NCI-H226 (cell line): ENCODE measurements at regions not wholly inside any gene's neighbourhood (a gene's known extent, or its start where the extent isn't known, plus 50 kb on each side); places are given as distances from the start of the nearest gene placed in this dataset.
"Not testable (repeated sequence)": the region's sequence is repeated elsewhere in the genome, so short reads cannot be mapped to it uniquely, and the experiment has no call there.

Experiments
- DNase-seq: peaks from one replicate; pipeline ENCODE4 v3.0.0-alpha.2; 2015

DNA sequence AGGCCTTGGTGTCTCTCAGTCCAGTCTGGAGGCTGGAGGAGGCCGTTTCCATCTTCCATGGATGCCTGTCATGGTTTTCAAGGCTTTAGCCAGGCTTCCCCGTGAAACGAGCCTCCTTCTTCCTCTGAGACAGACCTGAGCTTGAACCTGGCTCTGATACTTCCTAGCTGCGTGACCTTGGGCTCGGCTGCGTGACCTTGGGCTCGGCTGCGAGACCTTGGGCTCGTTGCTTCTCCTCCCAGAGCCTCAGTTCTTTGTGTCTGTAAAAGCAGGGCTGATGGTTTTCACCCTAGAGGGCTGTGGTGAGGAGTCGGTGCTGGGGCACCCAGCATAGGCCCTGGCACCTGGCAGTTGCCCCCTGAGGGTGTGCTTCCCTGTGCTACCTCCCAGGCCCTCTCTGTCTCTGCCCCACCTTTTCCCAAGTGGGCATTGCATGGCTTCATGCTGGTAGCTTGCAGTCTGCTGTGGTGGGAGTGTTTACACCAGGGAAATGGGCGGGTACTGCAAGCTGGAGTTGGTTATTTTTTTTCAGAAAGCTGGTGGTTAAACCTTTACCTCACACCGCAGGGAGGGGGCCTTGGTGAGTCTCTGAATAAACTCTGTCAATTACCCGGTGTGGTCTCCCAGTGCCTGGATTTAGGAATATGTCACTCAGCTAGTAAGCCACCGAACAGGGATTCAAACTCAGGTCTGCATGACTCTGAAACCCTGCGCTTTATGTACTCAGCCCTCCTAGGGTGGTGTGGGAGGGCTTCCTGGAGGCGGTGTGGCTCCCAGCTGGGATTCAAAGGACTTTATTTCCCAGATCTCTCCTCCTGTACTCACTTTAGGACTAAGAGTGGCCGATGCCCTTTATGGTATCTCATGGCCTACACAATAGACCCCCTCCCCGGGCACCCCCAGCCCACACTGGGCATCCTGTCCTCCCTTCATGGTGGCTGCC lies 129.0 kb upstream of the CIBAR2 start:
- DNase-seq = no peak

DNA sequence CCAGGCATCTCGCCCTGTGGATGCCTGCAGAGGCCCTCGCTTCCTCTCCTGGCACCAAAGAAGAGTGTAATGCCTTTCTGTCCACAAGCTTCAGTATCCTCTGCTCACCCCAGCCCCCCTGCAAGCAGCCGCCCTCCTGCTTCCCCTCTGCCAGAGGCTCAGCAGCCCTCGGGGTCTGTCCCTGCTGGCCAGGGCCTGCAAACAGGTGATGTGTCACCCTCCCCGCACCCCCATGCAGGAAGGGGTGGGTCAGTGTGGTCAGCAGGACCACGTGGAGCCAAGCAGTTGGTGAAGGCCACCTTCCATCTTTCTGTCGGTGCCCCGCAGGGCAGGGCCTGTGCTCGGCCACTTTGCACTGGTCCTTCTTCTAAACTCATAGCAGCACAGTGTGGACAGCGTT lies 129.9 kb upstream of the CIBAR2 start:
- no peak for DNase-seq

DNA sequence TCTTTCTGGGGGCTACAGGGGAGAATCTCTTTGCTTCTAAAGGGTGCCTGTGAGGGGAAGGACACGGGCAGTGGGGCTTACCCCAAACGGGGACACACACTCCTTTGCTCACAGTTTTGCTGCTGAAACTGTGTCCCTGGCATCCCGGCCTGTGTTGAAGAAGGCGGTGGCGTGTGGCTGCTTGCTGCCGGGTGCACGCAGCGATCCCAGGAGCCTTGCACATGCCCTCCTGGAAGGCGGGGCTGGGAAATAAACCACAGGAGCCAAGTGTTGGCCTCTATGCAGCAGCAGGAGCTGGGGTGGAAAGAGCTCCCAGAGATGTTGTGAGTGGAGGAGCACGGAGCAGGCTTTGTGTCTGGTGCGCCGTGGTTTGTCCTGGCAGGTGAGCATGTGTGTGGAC lies 131.0 kb upstream of the CIBAR2 start:
- no peak for DNase-seq

DNA sequence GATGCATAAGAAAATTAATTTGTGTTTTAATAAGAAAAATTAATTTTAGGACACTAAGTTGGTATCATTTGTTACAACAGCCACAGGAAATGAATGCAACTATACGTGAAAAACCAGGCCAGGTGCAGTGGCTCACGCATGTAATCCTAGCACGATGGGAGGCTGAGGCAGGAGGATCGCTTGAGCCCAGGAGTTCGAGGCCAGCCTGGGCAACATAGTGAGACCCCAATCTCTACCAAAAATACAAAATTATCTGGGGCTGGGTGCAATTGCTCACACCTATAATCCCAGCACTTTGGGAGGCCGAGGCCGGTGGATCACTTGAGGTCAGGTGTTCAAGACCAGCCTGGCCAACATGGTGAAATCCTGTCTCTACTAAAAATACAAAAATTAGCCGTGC lies 132.2 kb upstream of the CIBAR2 start:
- DNase-seq = not testable (repeated sequence)

DNA sequence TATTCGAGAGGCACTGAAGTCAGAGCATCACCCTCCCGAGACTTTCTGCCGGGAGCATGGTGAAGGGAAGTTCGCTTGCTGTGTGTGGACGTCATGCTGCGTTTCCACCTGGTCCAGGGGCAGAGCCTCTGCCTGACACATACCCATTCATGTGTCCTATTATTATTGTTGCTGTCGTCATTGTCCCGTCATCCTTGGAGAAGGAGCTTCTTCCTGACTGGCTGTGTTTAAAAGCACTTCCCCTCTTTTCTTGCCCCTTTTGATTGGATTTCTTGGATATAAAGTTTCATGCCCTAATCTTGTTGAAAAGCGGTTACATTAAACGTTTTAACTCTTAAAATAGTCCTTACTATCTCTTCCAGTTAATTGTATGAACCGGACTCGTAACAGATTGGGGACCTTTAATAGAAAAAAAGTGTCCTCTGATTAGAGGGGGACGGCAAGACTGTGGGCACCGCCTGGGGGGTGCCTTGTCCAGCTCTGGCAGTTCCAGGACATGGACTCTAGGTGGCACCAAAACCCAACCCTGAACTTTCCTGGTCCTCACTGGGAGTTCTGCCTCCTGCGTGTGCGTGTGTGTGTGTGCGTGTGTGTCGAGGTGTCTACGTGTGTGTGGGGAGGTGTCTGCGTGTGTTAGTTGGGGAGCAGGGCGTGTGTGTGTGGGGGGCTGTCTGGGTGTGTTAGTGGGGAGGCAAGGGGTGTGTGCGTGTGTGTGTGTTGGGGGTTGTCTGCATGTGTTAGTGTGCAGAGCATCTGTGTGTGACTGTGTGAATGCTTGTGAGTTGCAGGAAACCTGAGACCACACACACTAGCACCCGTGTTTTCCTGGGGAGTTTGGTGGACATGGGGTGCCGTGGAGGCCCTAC lies 133.3 kb upstream of the CIBAR2 start:
- DNase-seq = peak; percentile 62

DNA sequence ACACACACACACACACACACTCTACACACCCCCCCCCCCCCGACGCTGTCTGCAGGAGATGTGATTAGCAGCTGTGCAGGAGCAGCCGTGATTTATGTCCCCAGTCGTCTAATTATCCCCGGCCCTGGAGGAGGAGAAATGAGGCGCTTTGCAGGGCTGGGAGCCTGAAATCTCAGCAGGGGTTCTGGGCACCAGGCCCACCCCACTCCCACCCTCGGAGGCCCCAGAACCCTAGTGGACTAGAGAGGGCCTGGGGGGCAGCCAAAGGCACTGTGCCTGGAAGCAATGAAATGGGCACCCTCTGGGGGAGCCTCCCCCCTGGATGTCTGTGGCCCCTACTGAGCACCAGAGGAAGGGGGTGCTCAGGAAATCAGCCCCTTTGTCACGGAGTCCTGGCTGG lies 134.2 kb upstream of the CIBAR2 start:
- no peak for DNase-seq

DNA sequence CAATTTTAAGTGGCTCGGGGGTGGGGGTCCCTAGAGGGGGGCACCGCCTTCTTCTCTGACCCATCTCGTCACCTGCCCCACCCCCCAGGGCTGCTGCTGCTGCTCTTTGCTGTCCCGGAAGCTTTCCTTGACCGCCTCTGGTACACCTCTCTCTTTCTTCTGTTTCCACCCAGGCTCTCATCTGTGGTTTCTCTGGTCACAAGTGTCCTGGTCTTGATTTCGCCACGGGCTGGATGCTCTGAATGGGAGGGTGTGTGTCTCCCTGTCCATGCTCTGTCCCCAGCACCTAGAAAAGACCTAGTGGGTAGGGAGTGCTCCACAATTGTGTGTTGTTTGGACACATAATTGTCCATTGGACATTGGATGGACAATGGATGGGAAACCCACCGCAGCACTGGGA lies 134.7 kb upstream of the CIBAR2 start:
- DNase-seq = no peak

DNA sequence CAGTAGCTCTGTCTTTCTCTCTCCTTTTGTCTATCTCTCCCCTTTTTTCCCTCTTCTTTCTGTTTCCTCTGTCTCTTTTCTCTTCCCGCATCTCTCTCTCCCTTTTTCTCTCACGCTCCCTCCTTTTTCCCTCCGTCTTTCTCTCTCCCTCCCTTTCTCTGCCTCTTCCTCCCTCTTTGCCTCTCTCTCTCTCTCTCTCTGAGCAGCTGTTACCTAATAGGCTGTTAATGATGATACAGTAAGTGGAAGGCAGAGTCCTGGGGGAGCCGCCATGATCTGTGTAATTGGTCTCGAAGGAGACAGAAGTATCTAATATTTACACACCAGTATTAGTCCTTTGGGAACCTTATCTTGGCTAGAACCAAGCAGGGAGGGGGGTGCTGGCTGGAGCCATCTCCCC lies 136.1 kb upstream of the CIBAR2 start:
- DNase-seq = no peak

DNA sequence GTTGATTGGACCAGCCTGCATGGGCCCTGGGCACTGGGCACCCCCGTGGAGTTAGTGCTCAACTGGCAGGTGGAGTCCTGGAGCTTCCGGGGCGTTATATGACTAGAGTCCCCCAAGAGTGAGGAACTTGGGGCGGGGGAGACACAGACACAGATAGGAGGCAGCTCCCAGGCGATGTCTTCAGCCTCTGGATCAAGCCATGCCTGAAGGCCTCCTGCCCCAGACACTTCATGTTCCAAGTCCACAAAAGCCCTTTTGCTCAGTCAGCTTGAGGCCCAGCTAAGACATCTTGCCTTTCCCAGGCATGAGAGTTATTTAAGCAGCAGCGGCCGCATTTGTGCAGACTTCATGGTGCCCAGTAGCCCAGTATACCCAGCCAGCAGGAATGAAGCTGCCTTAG lies 136.6 kb upstream of the CIBAR2 start:
- no peak for DNase-seq

DNA sequence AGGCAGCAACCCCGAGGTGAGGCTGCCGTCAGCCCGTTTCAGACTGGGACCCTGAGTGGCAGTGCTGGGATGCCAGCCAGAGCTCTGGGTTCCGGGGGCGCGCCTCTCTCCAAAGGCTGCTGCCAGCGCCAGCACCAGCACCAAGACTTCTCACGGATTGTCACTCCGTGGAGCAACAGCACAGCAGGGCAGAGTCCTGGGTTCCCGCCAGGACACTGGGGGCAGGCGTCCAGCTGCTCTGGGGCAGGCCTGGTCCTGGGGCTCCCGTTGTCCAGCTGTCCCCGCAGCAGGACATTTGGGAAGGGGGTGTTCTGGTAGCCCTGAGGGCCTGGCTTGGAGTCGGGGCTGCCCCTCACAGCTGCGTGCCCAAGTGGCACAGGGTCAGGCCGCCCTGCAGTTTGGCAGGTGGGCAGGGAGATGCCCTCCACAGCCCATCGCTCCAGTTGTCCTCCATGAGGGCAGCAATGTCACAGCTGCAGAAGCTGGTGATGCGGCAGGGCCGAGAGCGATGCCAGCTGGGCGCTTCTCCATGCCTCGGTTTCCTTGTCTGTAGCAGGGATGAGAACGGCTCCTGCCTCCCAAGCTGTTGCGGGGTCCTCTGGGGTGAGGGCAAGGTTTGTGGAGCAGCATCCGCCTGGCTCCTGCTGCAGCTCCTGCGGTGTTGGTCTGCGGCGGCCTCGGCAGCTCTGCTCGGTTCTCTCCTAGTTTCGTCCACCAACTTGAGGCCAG lies 137.3 kb upstream of the CIBAR2 start:
- DNase-seq = no peak

DNA sequence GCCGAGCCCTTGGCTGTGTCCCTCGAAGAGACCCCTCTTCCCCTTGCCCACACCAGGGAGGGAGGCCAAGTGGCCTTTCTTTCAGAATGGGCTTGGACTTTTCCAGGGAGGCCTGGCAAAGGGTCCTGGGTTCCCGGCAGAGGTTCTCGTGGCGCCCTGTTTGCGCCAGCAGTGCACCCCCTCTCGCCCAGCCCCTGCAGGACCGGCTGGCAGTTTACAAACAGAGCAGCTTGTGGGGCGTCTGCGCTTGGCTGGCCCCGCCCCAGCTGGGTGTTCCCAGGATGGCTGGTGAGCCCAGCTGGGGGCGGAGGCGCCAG lies 137.8 kb upstream of the CIBAR2 start:
- DNase-seq = no peak

DNA sequence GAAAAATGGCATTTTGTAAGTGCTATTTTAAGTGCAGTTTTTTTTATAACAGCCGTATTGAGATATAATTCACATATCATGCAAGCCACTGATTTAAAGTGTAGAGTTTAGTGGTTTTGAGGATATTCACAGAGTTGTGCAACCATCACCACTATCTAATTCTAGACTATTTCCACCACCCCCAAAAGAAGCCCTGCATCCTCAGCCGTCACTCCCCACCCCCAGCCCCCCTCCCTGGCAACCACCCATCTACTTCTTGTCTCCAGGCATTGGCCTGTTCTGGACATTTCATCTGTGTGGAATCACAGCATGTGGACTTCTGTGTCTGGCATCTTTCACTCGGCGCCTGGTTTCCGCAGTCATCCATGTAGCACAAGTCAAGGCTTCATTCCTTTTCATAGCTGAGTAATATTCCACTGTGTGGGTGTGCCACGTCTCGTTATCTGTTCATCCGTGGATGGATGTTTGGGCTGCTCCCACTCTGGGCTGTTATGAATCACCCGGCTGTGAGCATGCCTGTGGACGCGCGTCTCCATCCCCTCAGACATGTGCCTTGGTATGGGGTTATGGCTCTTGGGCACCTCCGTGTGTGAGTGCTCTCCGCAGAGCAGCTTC lies 138.4 kb upstream of the CIBAR2 start:
- no peak for DNase-seq

DNA sequence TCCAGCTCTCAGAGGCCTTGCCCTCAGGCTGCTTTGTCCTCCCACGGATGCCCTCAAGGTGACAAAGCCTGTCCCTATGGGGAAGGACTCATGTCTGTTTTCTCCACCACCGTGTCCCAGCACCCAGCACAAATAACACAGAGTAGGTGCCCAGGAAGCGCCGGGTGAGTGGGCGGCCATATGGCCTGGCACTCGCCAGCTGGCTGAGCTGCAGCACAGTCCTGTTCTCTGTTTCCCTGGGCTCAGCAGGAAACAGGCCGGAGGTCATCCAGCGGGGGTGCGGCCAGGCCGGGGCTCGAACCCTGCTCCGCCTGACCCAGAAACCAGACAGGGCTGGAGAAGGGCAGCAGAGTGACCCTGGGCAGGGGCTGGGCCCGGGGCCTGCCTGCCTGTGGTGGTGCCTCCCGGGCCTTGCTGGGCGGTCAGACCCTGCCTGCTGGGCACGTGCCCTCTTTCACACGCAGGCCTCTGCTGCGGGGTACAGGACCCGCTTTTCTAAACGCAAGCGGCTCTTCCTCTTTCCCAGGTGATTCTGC lies 139.0 kb upstream of the CIBAR2 start:
- no peak for DNase-seq

DNA sequence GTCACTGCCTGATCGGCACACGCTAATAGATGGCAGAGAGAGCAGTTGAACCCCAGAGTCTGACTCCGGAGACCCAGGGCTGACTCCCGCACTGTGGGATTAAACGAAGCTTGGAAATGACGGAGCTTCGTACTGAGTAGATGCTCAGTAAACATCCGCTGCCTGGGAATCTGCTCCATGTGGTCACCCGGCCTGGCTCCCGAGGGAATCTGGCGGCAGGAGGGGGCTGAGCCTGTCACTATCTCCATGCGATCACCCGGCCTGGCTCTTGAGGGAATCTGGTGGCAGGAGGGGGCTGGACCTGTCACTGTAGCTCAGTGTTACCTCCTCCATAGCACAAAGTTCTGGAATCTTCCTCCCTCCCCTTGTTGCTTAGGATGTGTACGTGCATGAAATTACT lies 139.7 kb upstream of the CIBAR2 start:
- DNase-seq = no peak

DNA sequence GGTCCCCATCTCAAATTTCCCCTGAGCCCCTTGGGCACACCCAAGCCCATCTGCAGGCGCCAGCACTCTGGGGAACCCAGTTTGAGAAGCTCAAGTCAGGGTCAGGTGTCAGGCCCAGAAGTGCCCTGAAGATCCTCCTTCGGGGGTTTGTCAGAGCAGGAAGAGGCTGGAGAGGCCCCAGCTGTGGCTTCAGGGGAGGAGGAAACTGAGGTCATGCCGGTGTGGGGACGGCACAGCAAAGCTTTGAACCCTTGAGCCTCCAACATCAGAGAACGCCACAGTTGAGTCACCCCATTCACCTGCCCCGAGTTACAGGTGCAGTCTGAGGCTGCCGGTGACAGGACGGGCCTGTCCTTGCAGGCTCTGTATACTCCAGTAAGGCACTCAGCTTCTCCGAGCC lies 140.2 kb upstream of the CIBAR2 start:
- DNase-seq = no peak

DNA sequence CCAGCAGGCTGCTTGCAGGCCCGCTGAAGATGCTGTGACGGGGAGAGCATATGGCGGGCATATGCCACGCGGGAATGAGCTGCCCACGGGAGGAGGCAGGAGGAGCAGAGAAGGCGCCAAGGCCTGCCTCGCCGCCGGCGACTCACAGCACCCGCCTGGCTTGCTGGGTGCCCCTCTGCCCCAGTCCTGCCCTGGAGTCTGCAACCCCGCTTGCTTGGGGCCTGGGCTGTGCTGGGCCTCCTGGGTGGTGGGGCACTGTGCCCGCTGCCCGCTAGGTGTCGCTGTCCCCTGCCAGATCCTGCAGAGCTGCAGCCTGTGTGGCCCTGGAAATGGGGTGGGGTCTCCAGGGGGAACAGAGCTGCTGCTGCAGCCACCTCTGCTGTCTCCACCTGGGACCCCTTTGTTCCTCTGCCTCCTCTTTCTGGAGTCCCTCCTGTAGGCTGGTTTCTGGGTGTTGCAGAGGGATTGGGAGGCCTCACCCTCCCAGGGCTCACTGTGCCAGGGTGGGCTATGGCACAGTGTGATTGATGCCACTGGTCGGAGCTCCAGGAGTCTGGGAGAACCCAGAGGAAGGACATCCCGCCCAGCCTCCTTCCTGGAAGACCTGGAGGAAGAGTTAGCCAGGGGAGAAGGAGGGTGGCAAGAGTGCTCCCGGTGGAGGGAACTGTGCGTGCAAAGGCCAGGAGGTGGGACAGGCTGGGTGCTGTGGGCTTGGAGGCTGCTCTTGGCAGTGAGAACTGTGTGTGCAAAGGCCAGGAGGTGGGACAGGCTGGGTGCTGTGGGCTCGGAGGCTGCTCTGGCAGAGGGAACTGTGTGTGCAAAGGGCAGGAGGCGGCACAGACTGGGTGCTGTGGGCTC lies 141.0 kb upstream of the CIBAR2 start:
- no peak for DNase-seq

DNA sequence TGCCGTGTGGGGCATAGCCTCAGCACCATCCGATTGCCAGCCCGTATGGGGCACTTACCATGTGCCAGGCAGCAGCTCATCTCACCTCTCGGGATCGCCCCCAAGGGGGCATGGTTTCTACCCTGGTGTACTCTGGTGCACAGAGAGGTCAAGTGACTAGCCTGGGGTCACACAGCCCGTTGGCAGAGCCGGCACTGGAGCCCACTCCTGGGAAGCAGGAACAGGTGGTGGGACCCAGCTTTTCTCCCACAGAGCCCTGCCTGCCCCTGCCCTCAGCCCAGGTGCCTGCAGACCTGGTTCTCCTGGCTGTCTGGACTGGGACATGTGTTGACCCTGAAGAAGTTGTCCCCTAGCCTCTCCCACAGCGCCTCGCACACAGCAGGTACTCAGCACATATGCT lies 141.8 kb upstream of the CIBAR2 start:
- no peak for DNase-seq

DNA sequence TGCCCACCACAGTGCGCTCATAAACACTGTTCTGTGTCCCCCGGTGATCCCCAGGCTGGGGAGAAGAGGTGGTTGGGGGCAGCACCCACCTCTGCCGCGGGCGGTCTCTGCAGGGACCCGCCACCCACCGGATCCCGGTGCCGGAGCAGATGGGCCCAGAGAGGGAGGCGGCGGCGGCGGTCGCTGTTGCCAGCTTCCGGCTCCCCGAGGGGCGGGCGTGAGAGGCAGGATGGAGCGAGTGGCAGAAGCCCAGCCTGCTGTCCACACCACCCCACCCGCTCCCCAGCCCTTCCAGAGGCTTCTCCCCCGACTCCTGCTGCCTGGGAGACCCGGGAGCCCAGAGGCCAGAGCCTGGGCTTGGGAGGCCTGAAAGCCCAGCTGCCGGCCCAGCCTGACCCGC lies 142.6 kb upstream of the CIBAR2 start:
- no peak for DNase-seq

DNA sequence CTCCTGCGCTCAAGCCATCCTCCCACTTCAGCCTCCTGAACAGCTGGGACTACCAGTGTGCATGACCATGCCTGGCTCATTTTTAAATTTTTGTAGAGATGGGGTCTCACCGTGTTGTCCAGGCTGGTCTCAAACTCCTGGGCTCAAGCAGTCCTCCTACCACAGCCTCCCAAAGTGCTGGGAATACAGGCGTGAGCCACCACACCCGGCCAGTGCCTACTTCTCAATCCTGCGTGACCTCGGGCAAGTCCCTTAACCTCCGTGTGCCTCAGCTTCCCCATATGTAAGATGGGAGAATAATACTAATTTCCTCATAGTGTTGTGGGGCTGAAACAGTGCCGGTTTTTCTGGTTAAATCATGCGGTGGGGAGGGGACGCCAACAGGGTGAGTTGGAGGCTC lies 143.5 kb upstream of the CIBAR2 start:
- DNase-seq = no peak

DNA sequence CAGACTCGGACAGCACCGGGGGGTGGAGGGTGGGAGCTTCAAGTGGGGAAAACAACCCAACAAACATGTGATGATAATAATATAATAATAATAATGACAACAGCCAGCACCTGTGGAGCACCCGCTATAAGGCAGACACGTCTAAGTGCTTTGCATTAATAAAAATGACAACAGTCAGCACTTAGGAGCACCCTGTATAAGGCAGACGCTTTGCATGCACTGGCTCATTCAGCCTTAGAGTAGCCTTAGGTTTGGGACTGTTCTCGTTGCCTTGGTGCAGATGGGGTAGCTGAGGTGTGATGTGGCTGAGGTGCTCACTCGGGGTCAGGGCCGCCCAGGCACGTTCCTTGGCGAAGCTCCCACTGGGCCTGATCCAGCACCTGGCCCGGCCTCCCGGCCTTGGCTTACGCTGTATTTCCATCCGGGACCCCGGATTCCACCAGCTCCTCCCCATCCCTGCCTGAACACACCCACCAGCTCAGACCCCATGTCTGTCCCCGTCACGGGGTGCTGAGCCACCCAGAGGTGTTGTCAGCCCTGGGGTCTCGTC lies 144.0 kb upstream of the CIBAR2 start:
- DNase-seq = no peak

DNA sequence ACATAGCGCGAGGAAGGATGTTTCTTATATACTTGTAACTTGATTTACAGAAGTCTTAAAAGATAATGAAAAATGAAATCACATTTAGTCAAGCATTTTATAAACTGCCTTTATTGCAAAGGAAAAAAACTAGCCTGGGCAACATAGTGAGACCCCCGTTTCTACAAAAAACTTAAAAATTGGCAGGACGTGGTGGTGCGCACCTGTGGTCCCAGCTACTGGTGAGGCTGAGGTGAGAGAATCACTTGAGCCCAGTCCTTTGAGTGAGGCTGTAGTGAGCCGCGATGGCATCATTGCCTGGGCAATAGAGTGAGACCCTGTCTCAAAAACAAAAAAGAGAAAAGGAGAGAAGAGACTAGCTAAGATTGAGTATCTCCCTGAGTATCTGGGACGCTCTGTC lies 145.2 kb upstream of the CIBAR2 start:
- no peak for DNase-seq

DNA sequence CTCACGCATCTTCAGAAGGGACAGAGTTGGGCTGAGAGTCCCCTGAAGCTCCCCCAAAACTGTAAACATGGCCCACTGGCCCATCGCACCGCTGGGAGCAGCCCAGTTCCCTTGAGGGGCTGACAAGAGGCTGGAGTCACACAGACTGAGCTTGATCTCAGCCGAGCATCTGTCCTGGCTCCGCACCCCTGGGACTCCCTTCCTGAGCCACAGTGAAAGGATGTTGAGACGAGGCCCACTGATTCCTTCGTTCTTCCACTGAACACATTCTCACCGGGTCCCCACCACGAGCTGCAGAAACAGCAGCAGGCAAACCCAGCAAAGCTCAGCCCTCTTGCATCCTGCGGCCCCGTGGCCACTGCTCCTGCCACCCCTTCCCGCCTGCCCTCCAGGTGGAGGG lies 145.9 kb upstream of the CIBAR2 start:
- DNase-seq = no peak
